DMS79 (cell line): ENCODE measurements at regions not wholly inside any gene's neighbourhood (a gene's known extent, or its start where the extent isn't known, plus 50 kb on each side); places are given as distances from the start of the nearest gene placed in this dataset.

Source experiments
- DNase-seq: peaks from one replicate; lab custom pipeline; 2025; lab: John Stamatoyannopoulos, UW

GRCh38 chr4:110897784-110898183 is 274.9 kb upstream of the PITX2 start:
- DNase-seq: no peak

DNA sequence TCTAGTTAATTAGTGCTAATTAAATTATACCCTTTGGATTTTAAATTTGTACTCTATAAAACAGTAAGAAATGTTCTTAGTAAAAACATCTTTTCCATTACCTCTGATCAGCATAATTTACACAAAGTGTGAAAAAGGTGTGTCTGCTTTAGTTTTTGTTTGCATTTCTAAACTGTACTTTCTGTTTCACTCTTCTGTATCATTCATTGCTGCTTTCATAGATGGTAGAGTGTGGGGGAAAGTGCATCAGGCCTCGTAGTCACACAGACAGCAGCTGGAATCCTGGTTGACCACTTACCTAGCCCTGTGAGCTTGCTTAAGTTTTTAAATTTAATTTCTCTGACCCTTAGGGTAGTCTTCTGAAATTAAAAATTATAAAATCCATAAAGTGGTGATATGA is 275.4 kb upstream of the PITX2 start:
- no peak for DNase-seq

- DNase-seq: no peak
These were observed 277.4 kb upstream of the PITX2 start for GRCh38 chr4:110900213-110900769.

- DNase-seq: no peak
These were observed 279.6 kb upstream of the PITX2 start for GRCh38 chr4:110902500-110902899.

DNA sequence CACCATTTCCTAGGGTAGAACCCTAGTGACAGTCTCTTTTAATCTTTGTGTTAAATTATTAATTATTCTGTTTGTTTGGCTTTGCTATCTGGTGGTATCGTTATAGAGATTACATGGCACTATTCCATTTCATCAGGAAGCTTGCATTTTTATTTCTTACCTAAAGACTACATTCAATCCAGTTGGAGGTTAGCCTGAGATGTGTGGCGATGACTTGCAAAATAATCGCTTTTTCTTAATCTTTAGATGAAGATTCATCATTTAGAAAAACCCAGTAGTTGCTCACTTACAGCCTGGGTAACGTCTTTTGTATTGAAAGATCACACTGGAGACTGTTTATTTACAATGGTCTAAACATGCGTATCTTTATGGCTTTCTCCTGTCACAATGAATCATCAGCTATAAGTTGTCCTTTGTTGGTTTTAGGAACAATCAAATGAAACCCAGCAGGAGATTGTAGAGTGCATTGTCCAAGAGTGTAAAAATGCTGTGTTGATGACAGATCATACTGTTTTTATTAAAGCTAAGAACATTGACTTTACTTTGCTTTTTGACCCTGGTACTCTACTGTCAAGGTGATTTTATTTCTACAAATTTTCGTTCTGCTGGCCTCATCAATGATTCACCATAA is 281.7 kb upstream of the PITX2 start:
- DNase-seq: no peak

GRCh38 chr4:110905367-110905766 is 282.5 kb upstream of the PITX2 start:
- DNase-seq: no peak

- no peak for DNase-seq
These were observed 285.0 kb upstream of the PITX2 start for GRCh38 chr4:110907801-110908313.

GRCh38 chr4:110914791-110915190 is 291.9 kb upstream of the PITX2 start:
- no peak for DNase-seq

GRCh38 chr4:110915301-110915700 is 292.4 kb upstream of the PITX2 start:
- no peak for DNase-seq

DNA sequence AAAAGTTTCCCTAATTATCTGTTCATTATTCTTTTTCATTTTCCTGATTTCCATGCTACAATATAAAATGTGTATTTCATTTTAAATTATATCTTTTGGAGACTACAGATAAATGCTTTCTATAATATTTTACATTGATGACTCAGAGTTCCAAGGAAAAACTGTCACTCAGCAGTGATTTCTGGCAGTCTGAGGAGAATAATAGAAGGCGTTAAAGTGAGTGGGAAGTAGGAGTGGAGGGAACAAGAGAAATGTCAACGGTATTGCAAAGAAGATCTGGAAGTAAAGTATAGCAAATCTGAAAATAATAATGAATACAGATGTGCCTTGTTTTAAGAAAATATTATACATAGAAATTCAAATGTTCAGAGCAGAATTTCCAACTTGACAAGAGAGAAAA is 293.6 kb upstream of the PITX2 start:
- DNase-seq: no peak

GRCh38 chr4:110917835-110918234 is 295.0 kb upstream of the PITX2 start:
- DNase-seq: no peak

DNA sequence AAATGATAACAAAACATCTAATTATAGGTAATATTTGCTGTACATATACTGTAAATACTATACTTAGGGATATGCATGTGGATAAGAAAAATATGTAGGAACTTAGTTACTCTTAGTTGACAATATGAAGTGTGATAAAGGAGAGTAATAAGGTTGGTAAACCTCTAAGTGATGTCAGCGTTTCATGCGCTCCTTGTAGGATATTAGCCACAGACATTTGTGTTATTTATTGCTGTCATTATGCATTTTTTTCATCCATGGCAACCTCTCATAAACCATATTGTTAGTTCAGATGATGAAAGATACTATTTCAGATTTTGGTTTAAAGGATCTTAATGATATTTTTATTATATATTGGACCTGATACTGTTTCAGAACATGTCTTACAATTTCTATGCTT is 298.1 kb upstream of the PITX2 start:
- no peak for DNase-seq

DNA sequence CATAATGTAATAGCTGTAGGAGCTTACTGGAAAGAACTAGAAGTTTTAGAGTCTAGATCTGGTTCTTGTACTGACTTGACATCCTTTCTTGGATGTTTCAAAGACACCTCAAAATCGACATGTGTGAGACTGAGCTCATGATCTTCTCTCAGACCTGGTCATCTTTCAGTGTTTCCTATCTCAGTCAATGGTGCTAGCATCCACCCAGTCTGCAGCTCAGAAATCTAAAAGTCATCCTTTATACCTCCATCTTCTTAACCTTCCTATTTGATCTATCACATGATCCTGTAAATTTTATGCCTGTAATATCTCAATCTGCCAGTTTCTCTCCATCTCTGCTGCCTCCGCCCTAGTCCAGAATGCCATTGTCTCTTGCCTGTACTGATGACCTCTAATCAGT is 301.9 kb upstream of the PITX2 start:
- DNase-seq: no peak

- no peak for DNase-seq
These were observed 304.0 kb upstream of the PITX2 start for GRCh38 chr4:110926841-110927400.

DNA sequence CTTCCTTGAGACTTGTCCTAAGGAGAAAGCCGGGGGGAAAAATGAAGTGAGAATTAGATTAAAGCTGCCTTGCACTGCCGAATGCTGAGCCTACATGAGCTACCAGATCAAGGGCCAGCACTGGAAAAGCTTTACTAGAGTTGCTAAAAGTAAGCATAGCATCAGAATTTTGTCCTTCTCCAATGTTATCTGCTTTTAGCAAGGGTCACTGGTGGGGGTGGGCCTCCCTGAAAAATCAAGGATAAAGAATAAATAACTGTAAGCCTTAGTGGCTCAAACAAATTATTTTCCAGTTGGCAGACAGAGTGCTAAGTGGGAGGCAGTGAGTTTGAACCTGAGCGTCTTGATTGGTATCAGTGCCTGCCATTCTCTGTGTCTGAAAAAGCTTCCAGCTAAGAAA is 310.5 kb upstream of the PITX2 start:
- no peak for DNase-seq

DNA sequence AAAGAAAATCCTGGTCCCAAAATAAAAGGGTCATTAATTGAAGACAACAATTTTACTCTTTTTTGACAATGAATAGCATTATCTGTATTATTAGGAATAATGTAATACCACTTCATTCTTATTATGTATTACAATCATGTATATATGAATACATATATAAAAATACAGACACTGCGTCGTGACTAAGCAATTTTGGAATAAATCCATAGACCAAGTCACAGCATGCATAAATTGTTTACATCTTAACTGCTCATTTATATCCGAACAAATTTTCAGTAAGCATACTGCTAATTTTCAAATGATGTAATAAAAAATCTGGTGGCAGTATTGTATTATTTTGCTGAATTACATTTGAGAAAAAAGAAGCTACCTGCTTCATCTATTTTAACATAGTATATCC is 321.6 kb upstream of the PITX2 start:
- DNase-seq: no peak

DNA sequence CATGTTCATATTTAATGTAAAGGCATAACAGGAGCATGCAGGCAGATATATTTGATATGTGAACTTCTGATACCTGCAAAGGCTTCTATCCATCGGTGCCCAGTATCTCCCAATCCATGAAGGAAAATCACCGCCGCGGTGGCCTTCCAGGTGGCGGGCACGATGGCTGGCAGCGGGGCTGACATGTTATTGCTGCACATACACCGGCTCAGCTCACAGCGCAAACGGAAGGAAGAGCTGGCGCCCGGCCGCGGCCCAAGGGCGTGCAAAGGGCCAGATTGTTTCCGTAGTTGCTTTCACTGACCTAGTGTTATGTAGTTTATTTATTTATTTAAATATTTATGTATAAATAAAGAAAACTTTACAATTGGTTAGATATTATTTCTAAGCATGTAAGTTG is 322.7 kb upstream of the PITX2 start:
- DNase-seq: no peak

GRCh38 chr4:110949542-110949941 is 326.7 kb upstream of the PITX2 start:
- DNase-seq: no peak

DNA sequence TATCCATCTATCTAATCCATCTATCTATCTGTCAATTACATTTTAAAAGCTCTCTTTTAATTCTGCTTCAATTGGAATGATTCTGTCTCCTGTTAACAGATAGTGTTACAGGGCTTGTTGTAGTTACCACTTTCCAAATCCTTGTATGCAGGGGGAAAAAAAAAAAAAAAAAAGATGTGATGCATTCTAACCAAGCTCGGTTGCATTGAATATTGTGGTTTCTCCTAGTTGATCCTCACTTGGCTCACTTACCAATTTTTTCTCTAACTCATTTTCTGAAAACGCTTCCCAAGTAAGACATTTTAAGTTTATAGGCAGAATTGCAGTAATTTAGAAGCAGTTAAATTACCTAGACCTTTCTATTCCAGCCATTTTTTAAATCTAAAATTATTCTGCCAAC is 327.9 kb upstream of the PITX2 start:
- no peak for DNase-seq

DNA sequence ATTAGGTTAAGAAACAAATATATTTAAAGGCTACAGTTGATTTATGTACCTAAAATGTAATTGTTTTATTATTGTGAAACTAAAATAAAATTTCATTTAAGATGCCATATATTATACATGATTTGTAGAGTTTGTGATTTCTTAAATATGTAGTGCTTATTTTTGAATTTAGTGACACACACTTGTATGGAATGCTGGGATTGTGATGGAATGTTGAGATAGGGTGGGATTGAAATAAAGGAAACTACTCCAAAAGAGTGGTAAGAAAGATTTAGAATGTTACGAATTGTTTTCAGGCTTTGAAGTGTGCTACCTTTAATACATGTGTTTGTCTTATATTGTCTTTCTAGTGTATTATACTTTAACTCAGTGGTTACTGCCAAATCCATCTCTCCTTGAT is 330.3 kb upstream of the PITX2 start:
- DNase-seq: no peak

DNA sequence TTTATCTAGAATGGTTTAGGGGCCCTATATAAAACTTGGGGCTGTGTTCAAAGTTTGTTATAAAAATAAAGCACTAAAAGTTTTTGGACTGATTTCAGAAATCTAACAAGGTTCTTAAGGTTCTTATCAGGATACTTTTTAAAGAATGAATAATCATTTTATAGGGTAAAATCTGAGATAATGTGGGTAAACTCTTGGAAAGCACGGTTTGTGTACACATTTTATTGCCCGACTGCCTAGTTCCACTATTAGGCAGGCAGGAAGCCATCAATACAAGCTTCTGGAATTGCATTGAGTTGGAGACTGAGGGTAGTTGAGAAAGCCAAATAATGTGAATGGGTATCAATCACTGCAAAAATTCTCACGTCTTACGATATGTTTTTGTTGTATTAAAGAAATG is 331.0 kb upstream of the PITX2 start:
- no peak for DNase-seq

- DNase-seq: no peak
These were observed 332.9 kb upstream of the PITX2 start for GRCh38 chr4:110955748-110956147.

GRCh38 chr4:110959041-110959643 is 336.3 kb upstream of the PITX2 start:
- no peak for DNase-seq
